ENCODE measurements at regions not wholly inside any gene's neighbourhood (a gene's known extent, or its start where the extent isn't known, plus 50 kb on each side); places are given as distances from the start of the nearest gene placed in this dataset.
"Not testable (repeated sequence)": the region's sequence is repeated elsewhere in the genome, so short reads cannot be mapped to it uniquely, and the experiment has no call there.

GRCh38 chr16:86856946-86857586 lies 278.7 kb downstream of the FOXL1 start:
- no peaks in the 10 kb centered on the region for H3K36me3 Mint-ChIP-seq
- no peak overlapping the region for H3K4me3 Mint-ChIP-seq
- H3K27me3 Mint-ChIP-seq: peaks cover 4% of the 10 kb centered on the region
- no peaks in the 10 kb centered on the region for H3K9me3 Mint-ChIP-seq (ENCODE audit: low read depth)
- H3K4me1 Mint-ChIP-seq (ENCODE audit: low read depth): no peaks in the 10 kb centered on the region
- no peak overlapping the region for H3K27ac Mint-ChIP-seq

- Mint-ChIP-seq H3K4me3 (no peak overlapping the region), H3K4me1 (ENCODE audit: low read depth) (no peaks in the 10 kb centered on the region), H3K9me3 (ENCODE audit: low read depth) (no peaks in the 10 kb centered on the region), H3K36me3 (no peaks in the 10 kb centered on the region), H3K27me3 (peaks cover 4% of the 10 kb centered on the region), H3K27ac (no peak overlapping the region)
These were observed 279.5 kb downstream of the FOXL1 start for GRCh38 chr16:86857807-86858206.

GRCh38 chr16:86858501-86858900 lies 280.2 kb downstream of the FOXL1 start:
- Mint-ChIP-seq H3K4me3 (no peak overlapping the region), H3K27ac (no peak overlapping the region), H3K9me3 (ENCODE audit: low read depth) (no peaks in the 10 kb centered on the region), H3K27me3 (peaks cover 4% of the 10 kb centered on the region), H3K4me1 (ENCODE audit: low read depth) (no peaks in the 10 kb centered on the region), H3K36me3 (no peaks in the 10 kb centered on the region)

GRCh38 chr16:86861270-86861858 lies 283.0 kb downstream of the FOXL1 start:
- H3K4me3 Mint-ChIP-seq; H3K36me3 Mint-ChIP-seq; H3K9me3 Mint-ChIP-seq (ENCODE audit: low read depth); H3K4me1 Mint-ChIP-seq (ENCODE audit: low read depth); H3K27me3 Mint-ChIP-seq; H3K27ac Mint-ChIP-seq: not testable (repeated sequence)

- H3K9me3 Mint-ChIP-seq (ENCODE audit: low read depth): no peaks in the 10 kb centered on the region
- H3K36me3 Mint-ChIP-seq: no peaks in the 10 kb centered on the region
- no peak overlapping the region for H3K27ac Mint-ChIP-seq
- H3K4me3 Mint-ChIP-seq: no peak overlapping the region
- no peaks in the 10 kb centered on the region for H3K27me3 Mint-ChIP-seq
- H3K4me1 Mint-ChIP-seq (ENCODE audit: low read depth): no peaks in the 10 kb centered on the region
These were observed 284.4 kb downstream of the FOXL1 start for GRCh38 chr16:86862595-86863280.

GRCh38 chr16:86863609-86864008 lies 285.3 kb downstream of the FOXL1 start:
- Mint-ChIP-seq H3K27me3 (no peaks in the 10 kb centered on the region), H3K4me3 (no peak overlapping the region), H3K4me1 (ENCODE audit: low read depth) (no peaks in the 10 kb centered on the region), H3K27ac (no peak overlapping the region), H3K36me3 (no peaks in the 10 kb centered on the region), H3K9me3 (ENCODE audit: low read depth) (no peaks in the 10 kb centered on the region)

GRCh38 chr16:86864586-86864985 lies 286.2 kb downstream of the FOXL1 start:
- Mint-ChIP-seq H3K27me3 (no peaks in the 10 kb centered on the region), H3K36me3 (no peaks in the 10 kb centered on the region), H3K4me1 (ENCODE audit: low read depth) (no peaks in the 10 kb centered on the region), H3K27ac (no peak overlapping the region), H3K4me3 (no peak overlapping the region), H3K9me3 (ENCODE audit: low read depth) (no peaks in the 10 kb centered on the region)

GRCh38 chr16:86865851-86866662 lies 287.7 kb downstream of the FOXL1 start:
- Mint-ChIP-seq H3K9me3 (ENCODE audit: low read depth) (no peaks in the 10 kb centered on the region), H3K4me3 (no peak overlapping the region), H3K4me1 (ENCODE audit: low read depth) (no peaks in the 10 kb centered on the region), H3K27ac (no peak overlapping the region), H3K27me3 (no peaks in the 10 kb centered on the region), H3K36me3 (no peaks in the 10 kb centered on the region)

GRCh38 chr16:86866986-86867722 lies 288.8 kb downstream of the FOXL1 start:
- Mint-ChIP-seq H3K36me3 (no peaks in the 10 kb centered on the region), H3K27me3 (no peaks in the 10 kb centered on the region), H3K4me1 (ENCODE audit: low read depth) (no peaks in the 10 kb centered on the region), H3K9me3 (ENCODE audit: low read depth) (no peaks in the 10 kb centered on the region), H3K4me3 (no peak overlapping the region), H3K27ac (no peak overlapping the region)

GRCh38 chr16:86868070-86868469 lies 289.7 kb downstream of the FOXL1 start:
- Mint-ChIP-seq H3K9me3 (ENCODE audit: low read depth) (no peaks in the 10 kb centered on the region), H3K36me3 (no peaks in the 10 kb centered on the region), H3K27me3 (no peaks in the 10 kb centered on the region), H3K4me3 (no peak overlapping the region), H3K27ac (no peak overlapping the region), H3K4me1 (ENCODE audit: low read depth) (no peaks in the 10 kb centered on the region)

GRCh38 chr16:86868786-86869185 lies 290.4 kb downstream of the FOXL1 start:
- H3K4me1 Mint-ChIP-seq (ENCODE audit: low read depth): no peaks in the 10 kb centered on the region
- no peak overlapping the region for H3K4me3 Mint-ChIP-seq
- H3K27ac Mint-ChIP-seq: no peak overlapping the region
- H3K27me3 Mint-ChIP-seq: no peaks in the 10 kb centered on the region
- no peaks in the 10 kb centered on the region for H3K9me3 Mint-ChIP-seq (ENCODE audit: low read depth)
- H3K36me3 Mint-ChIP-seq: no peaks in the 10 kb centered on the region

- Mint-ChIP-seq H3K4me3 (no peak overlapping the region), H3K9me3 (ENCODE audit: low read depth) (no peaks in the 10 kb centered on the region), H3K27me3 (peaks cover under 1% of the 10 kb centered on the region), H3K36me3 (no peaks in the 10 kb centered on the region), H3K4me1 (ENCODE audit: low read depth) (no peaks in the 10 kb centered on the region), H3K27ac (no peak overlapping the region)
These were observed 291.1 kb downstream of the FOXL1 start for GRCh38 chr16:86869288-86870022.

- no peak overlapping the region for H3K4me3 Mint-ChIP-seq
- H3K27me3 Mint-ChIP-seq: peaks cover 1% of the 10 kb centered on the region
- H3K27ac Mint-ChIP-seq: no peak overlapping the region
- no peaks in the 10 kb centered on the region for H3K4me1 Mint-ChIP-seq (ENCODE audit: low read depth)
- no peaks in the 10 kb centered on the region for H3K36me3 Mint-ChIP-seq
- H3K9me3 Mint-ChIP-seq (ENCODE audit: low read depth): no peaks in the 10 kb centered on the region
These were observed 292.0 kb downstream of the FOXL1 start for GRCh38 chr16:86870380-86870779.

GRCh38 chr16:86872131-86872530 lies 293.8 kb downstream of the FOXL1 start:
- Mint-ChIP-seq H3K36me3 (no peaks in the 10 kb centered on the region), H3K9me3 (ENCODE audit: low read depth) (no peaks in the 10 kb centered on the region), H3K27me3 (peaks cover 4% of the 10 kb centered on the region), H3K27ac (no peak overlapping the region), H3K4me1 (ENCODE audit: low read depth) (no peaks in the 10 kb centered on the region), H3K4me3 (no peak overlapping the region)
